Amygdala (tissue), 56 donors: ENCODE measurements at regions not wholly inside any gene's neighbourhood (a gene's known extent, or its start where the extent isn't known, plus 50 kb on each side); places are given as distances from the start of the nearest gene placed in this dataset.

ENCODE experiments used
- DNase-seq, 56 donors: peaks; one replicate each; lab custom pipeline; 2025; lab: John Stamatoyannopoulos, UW

DNA sequence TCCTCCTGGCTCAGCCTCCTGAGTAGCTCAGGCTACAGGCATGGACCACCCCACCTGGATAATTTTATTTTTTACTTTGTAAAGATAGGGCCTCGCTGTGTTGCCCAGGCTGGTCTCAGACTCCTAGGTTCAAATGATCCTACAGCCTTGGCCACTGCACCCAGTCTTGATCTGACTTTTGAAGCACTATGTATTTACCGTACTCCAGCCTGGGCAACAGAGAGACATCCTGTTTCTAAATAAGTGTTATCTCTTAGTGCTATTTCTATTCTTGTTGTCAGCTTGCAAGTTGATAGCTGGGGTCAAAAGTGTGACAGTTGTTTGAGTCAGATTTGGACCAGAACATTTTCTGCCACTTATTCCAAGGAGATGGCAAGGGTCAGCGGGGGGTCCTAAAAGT, 486.4 kb downstream of the NPIPA7 start:
- DNase-seq = no peak

GRCh38 chr16:16867973-16868372, 489.0 kb downstream of the NPIPA7 start:
- no peak for DNase-seq

DNA sequence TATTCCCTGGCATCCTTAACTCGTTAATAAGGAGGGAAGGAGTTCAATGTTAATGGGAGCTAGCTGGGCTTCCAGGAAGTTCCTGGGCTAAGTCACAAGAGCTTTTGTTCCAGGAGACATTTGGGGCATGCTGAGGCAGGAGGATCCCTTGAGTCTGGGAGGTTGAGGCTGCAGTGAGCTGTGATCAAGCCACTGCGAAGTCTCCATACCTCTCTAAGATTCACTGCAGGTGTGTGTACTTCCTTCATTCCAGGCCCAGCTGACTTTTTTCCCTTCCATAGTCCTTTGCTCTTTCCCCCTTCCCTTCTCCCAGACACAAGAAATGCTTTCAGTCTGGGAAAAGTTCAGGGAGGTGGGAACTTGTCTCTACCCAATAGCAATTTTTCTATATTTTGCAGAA, 489.8 kb downstream of the NPIPA7 start:
- DNase-seq = peak in 1 of 56 donors; percentile 0

- DNase-seq = no peak
Observed at GRCh38 chr16:16869746-16870145, 490.8 kb downstream of the NPIPA7 start.

DNA sequence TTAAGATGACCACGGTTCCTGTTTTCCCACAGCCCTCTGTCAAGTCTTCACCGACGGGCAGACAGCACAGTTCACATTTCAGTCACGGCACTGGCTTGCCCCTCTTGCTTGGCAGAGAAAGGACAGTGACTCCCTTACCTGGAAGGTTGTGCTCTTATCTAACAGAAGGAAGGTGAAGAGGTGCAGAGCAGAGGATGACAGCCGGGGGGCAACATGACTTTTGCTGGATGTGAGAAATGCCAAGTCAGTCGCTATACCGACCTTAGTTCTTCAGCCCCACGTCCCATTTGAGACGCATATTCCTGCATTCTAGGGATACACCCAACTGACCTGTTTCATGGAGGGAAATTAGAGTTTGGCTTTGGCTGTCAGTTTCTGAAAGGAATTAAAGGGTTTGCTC, 492.3 kb downstream of the NPIPA7 start:
- DNase-seq = no peak

DNA sequence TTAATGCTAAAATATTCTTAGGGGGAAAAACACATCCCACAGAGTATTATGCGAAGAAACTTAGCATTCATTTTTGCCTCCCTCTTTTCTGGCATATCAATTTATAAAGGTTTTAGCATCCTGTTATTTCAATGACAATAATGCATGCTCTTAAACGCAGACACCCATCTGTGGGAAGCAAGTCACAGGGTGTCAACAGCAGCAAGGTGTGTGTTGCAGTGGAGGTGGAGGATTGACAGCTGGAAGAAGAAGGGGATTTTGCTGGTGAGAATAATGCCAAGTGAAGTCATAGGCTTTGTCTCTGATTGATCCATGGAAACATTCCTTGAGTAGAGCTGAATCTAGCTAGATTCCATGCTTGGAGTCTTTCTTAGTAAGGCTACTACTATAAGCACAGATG, 498.1 kb downstream of the NPIPA7 start:
- DNase-seq = no peak

- DNase-seq = no peak
Observed at GRCh38 chr16:16879567-16880251, 500.8 kb downstream of the NPIPA7 start.

GRCh38 chr16:16881814-16882213, 502.9 kb downstream of the NPIPA7 start:
- no peak for DNase-seq

DNA sequence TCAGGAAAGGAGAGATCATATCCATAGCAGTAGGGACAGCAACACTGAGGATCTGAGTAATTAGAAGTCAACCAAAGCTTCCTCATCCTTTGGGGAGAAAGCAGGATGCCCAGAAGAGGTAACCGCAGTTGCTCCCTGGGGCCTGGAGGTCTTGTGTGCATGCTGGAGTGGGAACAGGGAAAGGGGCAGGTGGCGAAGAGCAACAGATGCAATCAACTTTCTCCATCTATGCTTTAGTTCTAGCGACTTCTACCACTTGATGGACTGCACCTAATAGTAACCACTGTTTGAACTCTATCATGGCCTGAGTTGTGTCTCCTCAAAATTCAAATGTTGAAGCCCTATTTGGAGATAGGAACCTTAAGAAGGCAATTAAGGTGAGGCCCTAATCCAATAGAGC, 503.8 kb downstream of the NPIPA7 start:
- no peak for DNase-seq

GRCh38 chr16:16884451-16884850, 505.5 kb downstream of the NPIPA7 start:
- DNase-seq = no peak

DNA sequence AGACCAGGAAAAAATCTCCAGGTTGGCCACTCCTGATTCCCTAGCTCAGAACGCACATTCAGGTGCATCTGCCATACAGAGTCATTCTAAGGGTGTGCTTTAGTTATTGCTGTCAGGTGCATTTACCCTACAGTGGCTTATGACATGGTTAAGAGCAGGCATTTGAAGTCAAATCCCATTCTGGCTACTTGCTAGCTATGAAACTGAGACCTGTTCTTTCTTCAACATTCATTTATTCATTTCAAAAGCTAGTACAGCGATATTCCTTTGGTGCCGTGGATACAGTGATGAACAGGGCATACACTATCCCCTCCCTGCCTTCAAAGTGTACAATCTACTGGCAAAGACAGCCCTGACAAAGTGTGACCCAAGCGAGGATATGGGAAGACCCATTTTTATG, 508.3 kb downstream of the NPIPA7 start:
- DNase-seq = no peak

- DNase-seq = no peak
Observed at GRCh38 chr16:16890964-16891363, 512.0 kb downstream of the NPIPA7 start.

GRCh38 chr16:16904601-16905000, 525.7 kb downstream of the NPIPA7 start:
- DNase-seq = no peak

DNA sequence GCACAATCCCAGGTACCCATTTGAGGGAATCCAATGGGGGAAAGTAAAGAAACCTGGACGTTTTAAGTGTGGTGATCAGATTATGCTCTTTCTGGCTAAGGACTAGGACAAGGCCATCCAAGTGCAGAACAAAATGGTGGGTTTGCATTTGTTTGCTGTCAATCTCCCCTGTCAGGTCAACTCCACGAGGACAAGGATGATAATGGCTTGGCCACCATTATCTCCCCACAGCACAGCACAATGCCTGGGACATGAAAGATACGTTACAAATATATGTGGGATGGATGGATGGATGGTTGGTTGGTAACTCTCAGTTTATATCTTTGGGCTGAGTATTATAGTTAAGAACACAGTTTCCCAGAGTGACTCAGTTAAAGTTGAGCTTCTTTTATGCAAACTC, 526.9 kb downstream of the NPIPA7 start:
- DNase-seq = no peak

DNA sequence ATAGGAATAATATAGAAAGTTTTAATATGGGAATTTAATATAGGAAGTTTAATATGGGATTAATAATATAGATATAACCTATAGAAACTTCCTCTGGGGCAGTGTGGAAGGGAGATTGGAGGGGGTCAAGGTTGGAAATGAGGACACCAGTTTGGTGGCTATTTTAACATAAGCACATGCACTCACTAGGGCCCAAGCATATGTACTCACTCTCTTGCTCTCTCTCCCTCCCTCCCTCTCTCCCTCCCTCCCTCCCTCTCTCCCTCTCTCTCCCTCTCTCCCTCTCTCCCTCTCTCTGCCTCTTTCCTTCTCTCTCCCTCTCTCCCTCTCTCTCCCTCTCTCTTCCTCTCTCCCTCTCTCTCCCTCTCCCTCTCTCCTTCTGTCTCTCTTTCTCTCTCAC, 528.1 kb downstream of the NPIPA7 start:
- DNase-seq = no peak

GRCh38 chr16:16908077-16908476, 529.1 kb downstream of the NPIPA7 start:
- no peak for DNase-seq

DNA sequence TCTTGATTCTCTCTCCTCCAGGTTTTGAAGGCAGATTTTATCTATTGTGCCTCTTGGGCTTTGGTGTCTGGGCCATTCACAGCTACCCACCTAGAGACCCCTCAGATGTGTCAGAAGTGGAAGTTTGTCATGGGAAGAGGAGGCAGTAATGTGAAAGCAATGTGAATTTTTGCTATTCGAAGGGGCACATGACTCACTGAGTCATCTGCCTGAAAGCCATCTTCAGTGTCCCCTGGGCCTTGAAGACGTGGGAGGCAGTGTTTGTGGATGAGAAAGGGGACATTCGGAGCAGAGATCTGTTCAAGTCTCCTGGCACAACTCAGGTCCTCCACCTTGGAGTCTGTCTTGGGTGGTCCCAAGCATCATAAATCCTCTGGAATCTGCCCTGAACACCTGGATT, 530.2 kb downstream of the NPIPA7 start:
- no peak for DNase-seq

DNA sequence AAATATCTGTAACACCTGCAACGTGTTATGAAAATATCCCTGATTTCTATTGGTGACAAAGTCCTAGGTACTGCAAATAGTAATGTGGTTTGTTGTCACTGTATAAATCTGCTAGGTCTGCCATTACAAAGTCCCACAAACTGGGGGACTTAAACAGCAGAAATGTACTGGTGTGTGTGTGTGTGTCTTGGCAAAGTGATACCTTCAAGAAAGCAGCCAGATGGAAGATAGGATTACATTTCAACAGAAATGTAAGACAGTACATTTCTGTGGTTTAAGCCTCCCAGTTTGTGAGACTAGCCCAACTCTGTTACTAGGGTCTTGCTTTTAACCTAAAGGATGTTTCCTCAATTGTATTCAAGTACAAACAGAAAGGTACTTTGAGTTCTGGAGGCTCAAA, 531.7 kb downstream of the NPIPA7 start:
- no peak for DNase-seq

DNA sequence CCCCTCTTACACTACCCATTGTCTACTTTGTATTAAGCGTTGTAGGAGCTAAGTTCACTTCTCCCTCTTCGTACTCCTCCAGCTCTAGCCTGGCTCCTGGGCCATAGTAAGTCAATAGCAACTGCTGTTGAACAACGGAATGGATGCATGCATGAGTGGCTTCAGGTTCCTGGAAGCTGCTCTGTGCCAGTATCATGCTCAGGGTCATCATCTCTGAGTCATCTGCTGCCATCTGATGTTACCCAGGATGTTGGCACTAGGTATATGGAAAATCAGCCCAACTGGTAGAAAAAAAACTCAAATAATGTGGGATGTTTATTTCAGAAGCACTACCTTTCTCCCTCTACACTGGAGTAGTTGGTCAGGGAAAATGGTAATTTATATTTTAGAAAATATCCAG, 536.8 kb downstream of the NPIPA7 start:
- DNase-seq = no peak

DNA sequence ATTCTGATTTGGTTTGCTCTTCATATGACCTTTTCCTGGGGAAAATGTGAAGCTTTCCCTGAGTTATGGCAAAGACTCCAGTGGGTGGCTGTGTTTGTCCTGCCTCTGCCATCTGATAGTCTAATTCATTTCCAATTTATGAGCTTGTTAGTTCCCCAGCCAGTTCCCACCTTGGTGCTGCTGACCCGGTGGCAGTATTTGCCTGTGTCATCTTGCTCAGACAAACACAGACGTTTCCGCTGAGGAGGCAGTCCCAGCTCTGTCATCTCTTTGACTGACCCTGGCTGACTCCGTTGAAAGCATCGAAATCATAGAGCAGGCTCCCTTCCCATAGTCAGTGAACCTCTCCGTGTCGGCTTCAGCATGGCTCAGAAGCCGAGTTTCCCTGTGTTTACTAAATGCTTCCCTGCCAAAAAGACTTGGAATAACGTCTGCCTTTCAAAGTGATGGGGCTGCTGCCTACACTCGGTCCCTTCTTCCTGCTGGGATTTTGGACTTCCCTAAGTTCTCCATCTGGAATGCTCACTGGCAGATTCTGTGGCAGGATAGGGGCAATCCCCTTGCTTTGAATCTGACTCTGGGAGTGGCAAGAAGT, 538.3 kb downstream of the NPIPA7 start:
- DNase-seq = no peak

DNA sequence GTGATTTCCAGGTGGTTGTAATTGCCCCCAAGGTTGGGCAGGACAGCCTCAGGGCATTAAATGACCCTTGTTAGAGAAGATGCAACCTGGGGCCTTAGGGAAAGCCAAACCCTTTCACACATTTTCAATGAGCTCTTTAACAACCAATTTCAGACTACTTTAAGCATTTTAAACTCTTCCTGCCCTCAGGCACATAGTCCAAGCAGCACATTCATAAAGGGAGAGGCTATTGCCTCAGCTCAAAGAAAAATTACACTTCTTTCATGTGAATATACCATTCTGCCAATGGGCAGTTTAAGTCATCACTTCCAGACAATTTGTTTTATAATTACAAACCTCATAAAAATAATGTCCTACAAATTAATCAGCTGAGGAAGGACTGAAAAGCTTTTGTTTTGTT, 544.5 kb downstream of the NPIPA7 start:
- no peak for DNase-seq

- DNase-seq = no peak
Observed at GRCh38 chr16:16924613-16925012, 545.7 kb downstream of the NPIPA7 start.

DNA sequence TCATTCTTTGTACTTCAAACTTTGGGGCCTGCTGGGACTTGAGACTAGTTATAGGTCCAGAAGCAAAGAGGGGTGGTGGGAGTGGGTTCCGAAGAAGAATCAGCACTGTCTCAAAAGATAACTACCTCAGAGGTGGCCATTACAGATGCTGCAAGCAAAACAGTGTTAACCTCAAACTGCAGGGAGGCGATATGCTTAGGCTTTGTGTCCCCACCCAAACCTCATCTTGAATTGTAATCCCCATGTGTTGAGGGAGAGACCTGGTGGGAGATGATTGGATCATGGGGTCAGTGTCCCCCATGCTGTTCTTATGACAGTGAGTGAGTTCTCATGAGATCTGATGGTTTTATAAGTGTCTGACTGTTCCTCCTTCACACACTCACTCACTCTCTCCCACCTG, 545.3 kb downstream of the XYLT1 start:
- no peak for DNase-seq
